SK-N-DZ (cell line): ENCODE measurements at regions not wholly inside any gene's neighbourhood (a gene's known extent, or its start where the extent isn't known, plus 50 kb on each side); places are given as distances from the start of the nearest gene placed in this dataset.

Experiments
- DNase-seq: peaks from one replicate; pipeline ENCODE4 v3.0.0-alpha.2; 2015; ENCODE audit warnings: low spot score

DNA sequence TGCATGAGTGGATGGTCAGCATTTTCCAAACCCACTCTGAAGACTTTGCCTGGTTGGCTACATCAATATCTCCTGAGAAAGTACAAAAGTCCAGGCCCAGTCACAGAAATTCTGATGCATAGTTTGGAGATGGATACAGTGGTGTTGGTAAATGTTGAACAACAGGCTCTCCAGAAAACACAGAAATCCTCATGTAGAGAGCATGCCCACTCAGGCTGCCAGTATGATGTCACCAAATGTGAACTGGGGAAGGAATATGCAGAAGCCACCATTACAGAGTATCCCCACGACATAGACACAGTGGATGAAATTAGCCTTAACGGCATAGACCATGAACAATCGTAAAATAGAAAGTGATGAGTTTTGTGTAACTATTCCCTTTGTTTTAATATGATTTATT is 97.1 kb upstream of the NXT1 start:
- no peak for DNase-seq

DNA sequence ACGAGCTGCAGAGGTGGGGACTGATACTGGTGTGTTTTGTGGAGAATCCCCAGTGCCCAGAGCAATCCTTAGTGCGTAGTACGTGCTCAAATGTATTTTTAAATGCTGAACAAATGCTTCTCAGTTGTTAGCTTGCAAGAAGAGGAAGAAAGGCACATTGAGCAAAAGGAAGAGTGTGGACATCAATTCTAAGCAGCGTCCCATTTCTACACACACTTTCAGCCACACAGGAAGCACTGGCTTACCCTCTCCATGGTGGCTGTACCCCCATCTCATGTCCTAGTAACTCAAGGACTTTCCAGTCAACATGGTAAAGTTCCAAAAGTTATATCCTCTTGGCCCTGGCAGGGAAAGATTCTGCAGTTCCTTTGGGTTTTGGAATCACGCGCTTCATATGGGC is 98.8 kb upstream of the NXT1 start:
- no peak for DNase-seq

GRCh38 chr20:23249541-23249940 is 101.0 kb upstream of the NXT1 start:
- no peak for DNase-seq

GRCh38 chr20:23248461-23248882 is 102.1 kb upstream of the NXT1 start:
- DNase-seq: no peak

GRCh38 chr20:23246717-23247664 is 103.6 kb upstream of the NXT1 start:
- no peak for DNase-seq

- DNase-seq: peak; percentile 8
These were observed 104.9 kb upstream of the NXT1 start for GRCh38 chr20:23245553-23246181.

DNA sequence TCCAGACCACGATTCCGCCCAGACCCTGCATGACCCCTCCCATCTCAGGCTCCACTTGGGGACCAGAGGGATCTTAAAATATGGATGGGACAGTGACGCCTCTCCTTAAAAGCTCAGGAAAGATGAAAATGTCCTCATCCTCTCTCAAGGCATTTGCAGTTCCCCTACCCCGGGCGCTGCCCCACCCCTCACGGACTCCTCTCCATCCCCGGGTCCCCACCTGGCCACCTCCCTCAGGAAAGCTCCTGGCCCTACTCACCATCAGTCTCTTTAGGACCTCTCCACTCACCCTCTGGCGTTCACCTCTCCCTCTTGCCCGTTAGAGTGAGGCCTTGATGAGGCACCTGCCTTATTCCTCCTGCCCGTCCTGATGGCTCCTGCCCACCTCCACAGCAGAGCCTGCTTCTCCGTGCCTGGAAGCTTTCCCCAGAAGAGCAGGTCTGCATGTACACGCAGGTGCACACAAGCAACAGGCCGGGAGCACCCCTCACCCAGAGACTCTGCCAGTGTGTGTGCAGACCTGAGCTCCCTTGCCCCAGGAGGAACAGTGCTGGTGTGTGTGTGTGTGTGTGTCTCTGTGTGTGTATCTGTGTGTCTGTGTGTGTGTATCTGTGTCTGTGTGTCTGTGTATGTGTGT is 105.6 kb upstream of the NXT1 start:
- DNase-seq: no peak

DNA sequence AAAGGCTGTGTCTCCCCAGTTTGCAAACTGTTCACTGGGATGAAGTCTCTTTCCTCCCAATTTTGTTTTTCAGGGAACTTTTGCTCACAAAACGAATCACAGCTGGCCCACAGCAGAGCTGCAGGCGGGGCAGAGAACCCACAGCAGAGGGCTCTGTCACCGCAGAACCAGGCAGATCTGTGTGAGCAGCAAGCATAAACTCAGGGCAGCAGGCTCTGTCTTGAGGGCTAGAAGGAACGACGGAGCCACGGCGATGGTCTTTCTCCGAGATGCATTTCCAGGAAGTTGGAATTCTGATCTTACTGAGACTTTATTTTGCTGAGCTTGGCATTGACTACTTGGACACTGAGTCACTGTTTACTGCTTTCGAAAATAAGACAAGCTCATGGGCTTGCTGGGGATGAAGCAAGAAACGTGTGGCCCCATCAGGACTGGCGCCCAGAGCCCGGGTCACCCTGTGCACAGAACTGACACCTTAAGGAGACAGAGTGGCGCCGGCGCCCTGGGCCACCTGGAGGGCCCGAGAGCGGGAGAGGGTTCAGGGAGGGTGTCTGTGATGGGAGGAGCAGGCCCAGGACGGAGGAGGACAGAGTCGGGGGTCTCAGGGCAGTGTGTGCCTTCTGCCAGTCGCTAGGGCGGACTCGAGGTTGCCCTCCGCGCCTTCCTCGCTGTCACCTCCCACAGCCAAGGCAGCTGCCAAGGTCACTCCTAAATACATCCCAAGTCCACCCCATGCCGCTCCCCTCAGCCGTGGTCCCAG is 106.3 kb upstream of the NXT1 start:
- no peak for DNase-seq

DNA sequence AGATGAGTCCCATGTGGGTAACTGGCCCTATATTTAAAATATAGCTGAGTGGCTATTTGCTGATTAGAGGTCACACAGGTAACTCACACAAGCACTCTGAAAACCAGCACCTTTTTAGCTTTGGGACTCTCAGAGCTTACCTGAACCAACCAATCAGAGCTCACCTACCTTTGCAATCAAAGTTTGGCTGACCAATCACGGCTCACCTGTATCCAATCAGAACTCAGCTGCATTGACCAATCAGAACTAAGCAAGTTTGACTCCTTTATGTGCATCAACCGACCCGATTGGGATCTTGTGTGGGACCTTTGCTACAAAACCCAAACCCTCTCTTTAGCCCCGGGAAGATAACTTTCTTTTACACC is 106.8 kb upstream of the NXT1 start:
- no peak for DNase-seq

GRCh38 chr20:23242556-23243180 is 107.9 kb upstream of the NXT1 start:
- DNase-seq: no peak

GRCh38 chr20:23242104-23242503 is 108.5 kb upstream of the NXT1 start:
- DNase-seq: no peak

DNA sequence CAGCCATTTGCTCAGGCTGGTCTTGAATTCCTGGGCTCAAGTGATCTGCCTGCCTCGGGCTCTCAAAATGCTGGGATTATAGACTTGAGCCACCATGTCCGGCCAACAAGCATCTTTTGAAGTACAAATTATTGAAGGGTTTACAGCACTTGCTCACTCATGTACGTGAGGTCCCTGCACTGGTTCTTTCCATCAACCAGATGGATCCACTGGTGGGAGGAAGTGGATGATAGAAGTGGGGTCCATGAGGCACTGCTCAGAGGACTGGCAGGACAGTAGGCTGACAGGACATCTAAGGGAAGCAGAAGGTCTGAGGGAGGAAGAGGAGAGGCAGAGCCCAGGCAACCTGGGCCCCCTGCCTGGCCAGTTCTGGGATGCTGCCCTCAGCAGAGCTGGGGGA is 109.2 kb upstream of the NXT1 start:
- no peak for DNase-seq

GRCh38 chr20:23240519-23240918 is 110.1 kb upstream of the NXT1 start:
- no peak for DNase-seq

- DNase-seq: no peak
These were observed 113.4 kb upstream of the NXT1 start for GRCh38 chr20:23237201-23237600.

DNA sequence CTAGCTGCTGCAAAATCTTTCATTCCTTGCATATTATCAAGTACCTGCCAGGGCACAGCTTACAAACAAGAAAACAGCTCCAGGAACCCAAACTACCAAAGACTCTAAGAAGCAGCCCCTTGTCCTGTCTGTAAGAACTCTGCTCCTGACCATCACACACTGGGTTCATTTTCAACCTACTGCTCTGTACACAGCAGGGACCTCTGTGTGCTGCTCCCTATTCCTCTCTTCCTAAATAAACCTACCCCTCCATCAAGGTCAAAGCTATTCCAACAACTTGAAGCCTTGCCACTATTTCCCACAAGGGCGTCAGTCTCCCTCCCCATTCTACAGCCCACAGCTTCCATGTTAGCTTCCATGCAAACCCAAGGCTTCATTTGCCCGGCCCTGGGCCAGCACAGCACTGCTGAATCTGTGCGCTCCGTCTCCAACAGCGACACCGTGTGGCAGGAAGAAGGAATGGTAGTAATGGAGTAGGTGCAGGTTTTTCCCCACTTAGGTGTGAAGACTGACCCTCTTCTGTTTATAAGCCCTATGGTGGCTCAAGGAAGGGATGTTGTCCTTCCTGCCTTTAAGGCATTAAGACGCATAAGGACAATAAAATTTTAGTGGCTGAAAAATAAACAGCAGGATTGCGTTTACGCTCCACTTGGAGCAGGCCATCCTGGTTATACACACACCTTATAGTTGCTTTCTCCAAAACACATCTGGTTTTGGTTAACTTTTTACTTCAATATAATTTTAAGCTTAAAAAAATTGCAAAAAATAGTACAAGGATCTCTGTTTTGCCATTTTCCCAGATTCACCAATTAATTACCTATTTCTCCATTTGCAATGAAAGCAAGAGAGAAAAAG is 115.2 kb upstream of the NXT1 start:
- DNase-seq: peak; percentile 23

DNA sequence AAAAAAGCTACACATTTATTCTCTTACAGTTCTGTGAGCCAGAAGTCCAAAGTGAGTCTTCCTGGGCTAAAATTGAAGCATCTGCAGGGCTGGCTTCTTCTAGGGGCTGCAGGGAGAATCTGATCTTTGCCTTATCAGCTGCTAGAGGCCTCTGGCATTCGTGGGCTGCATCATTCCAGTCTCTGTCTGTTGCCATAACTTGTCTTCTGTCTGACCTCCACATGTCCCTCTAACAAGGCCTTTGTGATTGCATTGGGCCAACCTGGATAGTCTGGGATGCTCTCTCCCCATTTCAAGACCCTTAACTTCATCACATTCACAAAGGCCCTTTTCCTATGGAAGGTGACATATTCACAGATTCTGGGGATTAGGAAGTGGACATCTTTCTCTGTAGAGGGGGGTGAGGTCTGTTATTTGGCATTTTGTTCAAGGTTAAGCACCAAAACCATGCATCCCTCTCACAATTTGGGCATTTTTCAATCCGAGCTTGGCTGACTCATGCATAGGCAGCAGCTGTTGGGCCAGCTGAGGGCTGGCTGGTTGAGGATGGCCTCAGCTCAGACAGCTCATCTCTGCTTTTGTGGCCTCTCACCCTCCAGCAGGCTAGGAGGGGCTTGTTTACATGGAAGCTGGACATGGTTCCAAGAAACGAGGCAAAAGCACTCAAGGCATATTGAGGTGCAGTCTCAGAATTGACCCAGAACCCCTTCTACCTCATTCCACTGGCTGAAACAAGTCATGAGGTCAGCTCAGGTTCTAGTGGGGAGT is 116.1 kb upstream of the NXT1 start:
- DNase-seq: no peak

- DNase-seq: no peak
These were observed 117.2 kb upstream of the NXT1 start for GRCh38 chr20:23233341-23233740.

- DNase-seq: no peak
These were observed 117.8 kb upstream of the NXT1 start for GRCh38 chr20:23232679-23233308.

DNA sequence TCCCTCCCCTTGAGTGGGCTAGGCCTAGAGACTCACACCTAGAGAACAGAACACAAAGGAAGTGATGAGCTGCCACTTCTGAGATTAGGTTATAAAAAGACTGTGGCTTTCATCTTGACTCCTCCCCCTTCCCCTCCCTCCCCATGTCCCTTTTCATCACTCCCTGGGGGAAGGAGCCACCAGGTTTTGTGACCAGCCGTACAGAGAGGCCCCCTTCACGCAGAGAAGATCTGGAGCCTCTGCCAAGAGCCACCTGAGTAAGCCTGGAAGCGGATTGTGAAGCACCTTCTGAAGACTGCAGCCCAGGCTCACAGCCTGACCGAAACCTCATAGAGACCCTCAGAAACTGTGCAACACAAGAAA is 118.4 kb upstream of the NXT1 start:
- DNase-seq: no peak
